ENCODE measurements at regions not wholly inside any gene's neighbourhood (a gene's known extent, or its start where the extent isn't known, plus 50 kb on each side); places are given as distances from the start of the nearest gene placed in this dataset.

DNA sequence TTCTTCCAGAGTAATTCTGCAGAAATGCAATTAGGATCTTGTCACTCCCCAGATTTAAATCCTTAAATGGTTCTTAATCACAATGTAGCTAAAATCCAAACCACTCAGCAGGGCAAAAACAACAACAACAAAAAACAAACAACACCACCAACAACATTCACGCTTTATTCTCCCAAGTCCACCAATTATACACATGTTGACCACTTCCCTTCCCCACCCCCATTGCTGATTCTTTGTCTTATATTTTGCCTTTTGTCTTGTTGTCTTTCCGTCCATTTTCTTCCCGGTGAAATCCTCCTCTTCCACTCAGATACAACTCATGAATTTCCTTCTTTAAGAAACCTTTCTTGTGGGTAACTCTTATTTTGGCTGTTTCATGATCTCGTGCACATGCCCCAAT is 902.8 kb downstream of the EPHA4 start:
- TF ChIP-seq POLR2AphosphoS5 (IDR thresholded peaks at IDR 0.05; ENCODE audit: low read depth, low read length) = no peak
- TF ChIP-seq POLR2A (IDR thresholded peaks at IDR 0.05; ENCODE audit: low read depth, low read length) = no peak
- TF ChIP-seq PAX5 (IDR thresholded peaks at IDR 0.05; ENCODE audit: insufficient read depth, low read length, severe bottlenecking) = no peak
- no peak for TF ChIP-seq SPI1 (IDR thresholded peaks at IDR 0.05; ENCODE audit: low read depth, low read length)
- no peak for TF ChIP-seq TAF1 (IDR thresholded peaks at IDR 0.05; ENCODE audit: low read depth, low read length)
